D721Med (cell line): ENCODE measurements at regions not wholly inside any gene's neighbourhood (a gene's known extent, or its start where the extent isn't known, plus 50 kb on each side); places are given as distances from the start of the nearest gene placed in this dataset.

ENCODE experiments used
- DNase-seq: peaks from one replicate; pipeline ENCODE4 v3.0.0; 2011; ENCODE audit warnings: low spot score; ENCODE audit not compliant: insufficient read length
- FAIRE-seq: peaks from 2 replicates; lab custom pipeline; 2011; peaks lifted over from hg19 to GRCh38; lab: Jason Lieb, UNC
- TF ChIP-seq, protein P1 (sequence below): IDR thresholded peaks from 2 replicates; pipeline ENCODE4 v1.5.1; 2012; ENCODE audit warnings: mild to moderate bottlenecking, control low read depth; ENCODE audit not compliant: insufficient read depth; ENCODE audit errors: missing control alignments

DNA sequence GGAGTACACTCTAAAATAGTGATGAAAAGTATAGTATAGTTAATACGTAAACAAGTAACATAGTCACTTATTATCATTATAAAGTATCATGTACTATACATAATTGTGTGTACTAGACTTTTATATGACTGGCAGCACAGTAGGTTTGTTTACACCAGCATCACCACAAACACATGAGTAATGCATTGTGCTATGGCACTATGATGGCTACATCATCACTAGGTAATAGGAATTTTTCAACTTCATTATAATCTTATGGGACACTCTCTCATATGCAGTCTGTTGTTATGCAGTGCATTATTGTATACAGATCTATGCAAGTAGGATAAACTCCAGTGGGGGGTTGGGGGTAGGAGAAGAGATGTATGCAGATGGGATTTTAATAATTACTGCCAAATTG, 52.7 kb upstream of the ELL2 start:
- TF ChIP-seq, protein P1, sequence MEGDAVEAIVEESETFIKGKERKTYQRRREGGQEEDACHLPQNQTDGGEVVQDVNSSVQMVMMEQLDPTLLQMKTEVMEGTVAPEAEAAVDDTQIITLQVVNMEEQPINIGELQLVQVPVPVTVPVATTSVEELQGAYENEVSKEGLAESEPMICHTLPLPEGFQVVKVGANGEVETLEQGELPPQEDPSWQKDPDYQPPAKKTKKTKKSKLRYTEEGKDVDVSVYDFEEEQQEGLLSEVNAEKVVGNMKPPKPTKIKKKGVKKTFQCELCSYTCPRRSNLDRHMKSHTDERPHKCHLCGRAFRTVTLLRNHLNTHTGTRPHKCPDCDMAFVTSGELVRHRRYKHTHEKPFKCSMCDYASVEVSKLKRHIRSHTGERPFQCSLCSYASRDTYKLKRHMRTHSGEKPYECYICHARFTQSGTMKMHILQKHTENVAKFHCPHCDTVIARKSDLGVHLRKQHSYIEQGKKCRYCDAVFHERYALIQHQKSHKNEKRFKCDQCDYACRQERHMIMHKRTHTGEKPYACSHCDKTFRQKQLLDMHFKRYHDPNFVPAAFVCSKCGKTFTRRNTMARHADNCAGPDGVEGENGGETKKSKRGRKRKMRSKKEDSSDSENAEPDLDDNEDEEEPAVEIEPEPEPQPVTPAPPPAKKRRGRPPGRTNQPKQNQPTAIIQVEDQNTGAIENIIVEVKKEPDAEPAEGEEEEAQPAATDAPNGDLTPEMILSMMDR = no peak
- DNase-seq (no peak), FAIRE-seq (no peak)

GRCh38 chr5:96013254-96013653, 51.6 kb upstream of the ELL2 start:
- no peak for DNase-seq
- TF ChIP-seq, protein P1 = no peak
- no peak for FAIRE-seq

GRCh38 chr5:96012399-96012798, 50.7 kb upstream of the ELL2 start:
- FAIRE-seq = no peak

More at GRCh38 chr5:96012399-96012798, 50.7 kb upstream of the ELL2 start:
- DNase-seq = no peak
- TF ChIP-seq, protein P1 = no peak
